Thymus (tissue), 11 donors: ENCODE measurements at regions not wholly inside any gene's neighbourhood (a gene's known extent, or its start where the extent isn't known, plus 50 kb on each side); places are given as distances from the start of the nearest gene placed in this dataset.
"Not testable (repeated sequence)": the region's sequence is repeated elsewhere in the genome, so short reads cannot be mapped to it uniquely, and the experiment has no call there.

Source experiments
- DNase-seq, 9 donors: peaks; one replicate each; pipeline ENCODE4 v3.0.0-alpha.2; 2013; ENCODE audit warnings: low spot score in 9 of 9, low read depth in 6 of 9, missing footprints in 1 of 9
- H3K27ac ChIP-seq, 2 donors: one replicate each; pipeline ENCODE4 v1.5.1; 2013; ENCODE audit warnings: control low read depth in 1 of 2, low read depth in 1 of 2, low read length in 1 of 2, mild to moderate bottlenecking in 1 of 2, moderate library complexity in 1 of 2
- H3K27me3 ChIP-seq, 2 donors: one replicate each; pipeline ENCODE4 v1.5.1; 2013; ENCODE audit warnings: low read length in 1 of 2; ENCODE audit not compliant: control insufficient read depth in 2 of 2, insufficient read depth in 1 of 2
- H3K36me3 ChIP-seq, 2 donors: one replicate each; pipeline ENCODE4 v1.5.1; 2013; ENCODE audit warnings: low read length in 1 of 2, mild to moderate bottlenecking in 1 of 2, moderate library complexity in 1 of 2; ENCODE audit not compliant: control insufficient read depth in 2 of 2, insufficient read depth in 2 of 2
- H3K4me1 ChIP-seq, 2 donors: one replicate each; pipeline ENCODE4 v1.5.1; 2013; ENCODE audit warnings: low read length in 2 of 2; ENCODE audit not compliant: control insufficient read depth in 2 of 2, insufficient read depth in 2 of 2
- H3K4me3 ChIP-seq, 2 donors: one replicate each; pipeline ENCODE4 v1.5.1; 2013; ENCODE audit warnings: low read length in 2 of 2, control low read depth in 1 of 2, mild to moderate bottlenecking in 1 of 2
- H3K9me3 ChIP-seq, 2 donors: one replicate each; pipeline ENCODE4 v1.5.1; 2013; ENCODE audit warnings: low read length in 1 of 2, mild to moderate bottlenecking in 1 of 2; ENCODE audit not compliant: control insufficient read depth in 2 of 2, insufficient read depth in 1 of 2
- WGBS: extraction: QIAGEN DNeasy Blood & Tissue Kit; methylation state at CpG from one replicate; pipeline ENCODE4 v1.1.7; 2013; 5-methylcytosine and 5-hydroxymethylcytosine counted together
- donor health status: healthy.

DNA sequence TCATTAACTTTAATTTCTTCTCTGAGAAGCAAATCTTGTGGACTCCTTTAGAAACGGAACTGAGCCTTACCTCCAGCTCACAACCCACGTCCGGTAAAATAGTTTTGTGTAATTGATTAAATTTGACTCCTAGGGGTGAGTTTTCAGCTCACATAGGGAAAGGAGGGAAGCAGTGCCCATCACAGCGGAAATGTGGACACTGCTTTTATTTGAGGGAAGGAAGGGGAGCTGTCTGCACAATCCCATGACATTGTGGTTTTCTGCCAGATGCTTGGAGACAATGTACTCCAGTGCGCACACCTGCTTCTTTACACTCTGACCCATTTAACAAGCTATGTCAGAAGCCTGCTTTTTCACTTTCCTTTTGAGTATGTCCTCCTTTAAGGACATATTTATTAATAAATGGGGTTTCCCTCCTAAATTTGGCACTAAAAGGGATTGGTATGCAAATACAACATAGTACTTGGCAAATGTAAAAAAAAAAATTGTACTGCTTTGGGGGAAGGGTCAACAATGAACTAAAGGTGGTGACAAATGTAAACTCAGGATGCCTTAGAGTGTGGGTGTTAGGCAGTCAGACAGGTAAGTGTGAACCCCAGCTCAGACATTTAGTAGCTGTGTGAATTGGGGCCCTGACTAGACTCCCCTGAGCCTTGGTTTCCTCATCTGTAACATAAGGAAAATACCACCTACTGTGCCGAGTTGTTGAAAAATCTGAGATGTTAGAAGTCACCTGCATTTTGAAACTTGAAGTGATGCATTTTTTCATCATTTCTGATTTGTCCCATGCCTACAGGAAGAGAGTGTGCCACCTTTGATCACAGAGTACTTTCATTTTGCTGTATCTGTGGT is 90.2 kb upstream of the KLF6 start:
- no peaks in the 10 kb centered on the region for H3K9me3 ChIP-seq
- H3K4me1 ChIP-seq, result peaks cover 15 to 21% of the 10 kb centered on the region in 2 donors
- no peaks in the 10 kb centered on the region for H3K36me3 ChIP-seq
- H3K27ac ChIP-seq, result peak overlapping the region; percentile 70 to 78
- no peak overlapping the region for H3K4me3 ChIP-seq
- peak in 6 of 9 donors; percentile 22 to 72 (median 44) for DNase-seq
- 30% methylated on average over 6 of the region's 6 CpGs for WGBS
- no peaks in the 10 kb centered on the region for H3K27me3 ChIP-seq

DNA sequence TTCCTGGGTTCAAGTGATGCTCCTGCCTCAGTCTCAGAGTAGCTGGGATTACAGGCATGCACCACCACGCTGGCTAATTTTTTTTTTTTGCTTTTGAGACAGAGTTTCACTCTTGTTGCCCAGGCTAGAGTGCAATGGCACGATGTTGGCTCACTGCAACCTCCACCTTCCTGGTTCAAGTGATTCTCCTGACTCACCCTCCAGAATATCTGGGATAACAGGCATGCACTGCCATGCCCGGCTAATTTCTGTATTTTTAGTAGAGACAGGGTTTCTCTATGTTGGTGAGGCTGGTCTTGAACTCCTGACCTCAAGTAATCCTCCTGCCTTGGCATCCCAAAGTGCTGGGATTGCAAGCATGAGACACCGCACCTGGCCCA is 89.6 kb upstream of the KLF6 start:
- not testable (repeated sequence) for H3K36me3 ChIP-seq, H3K4me3 ChIP-seq
- H3K4me1 ChIP-seq, result peaks cover 15 to 21% of the 10 kb centered on the region in 2 donors

DNA sequence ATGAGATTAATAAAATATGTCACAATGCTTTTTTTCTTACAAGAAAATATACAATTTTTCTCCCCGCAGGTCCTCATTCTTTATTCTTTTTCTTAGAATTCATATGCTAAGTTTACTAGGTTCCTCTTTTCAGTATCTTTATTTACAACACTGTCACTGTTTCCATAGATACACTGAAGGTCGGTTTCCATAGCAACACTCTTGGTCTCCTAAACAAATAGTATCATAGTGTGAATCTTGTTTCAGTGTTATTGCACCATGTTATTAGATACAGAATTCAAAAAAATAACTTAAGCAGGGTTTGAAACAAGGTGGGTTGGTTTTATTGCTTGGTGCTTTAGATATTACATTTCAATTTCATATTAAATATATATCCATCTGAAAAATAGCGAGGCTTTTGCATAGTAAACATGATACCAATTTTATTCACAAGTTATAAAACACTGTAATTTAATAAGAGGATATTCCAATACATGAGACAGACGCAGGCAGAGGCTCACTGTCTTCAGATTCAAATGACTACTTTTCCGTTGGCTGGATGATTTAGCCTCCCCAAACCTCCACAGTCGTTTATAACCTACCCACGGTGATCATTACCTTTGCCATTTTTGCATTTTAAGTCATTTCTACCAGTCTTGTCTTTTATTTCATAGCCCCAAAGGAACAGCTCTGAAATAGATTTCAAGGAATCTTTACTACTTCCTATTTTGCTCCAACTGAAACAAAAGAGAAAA is 88.9 kb upstream of the KLF6 start:
- Histone ChIP-seq H3K4me1 (peaks cover 15 to 23% of the 10 kb centered on the region in 2 donors), H3K4me3 (no peak overlapping the region), H3K27ac (peak overlapping the region; percentile 27 to 52), H3K27me3 (no peaks in the 10 kb centered on the region), H3K36me3 (no peaks in the 10 kb centered on the region), H3K9me3 (no peaks in the 10 kb centered on the region)
- peak in 5 of 9 donors; percentile 33 to 77 (median 45) for DNase-seq
- WGBS, result 54% methylated on average over 7 of the region's 7 CpGs

More for the DNA sequence above, 89.6 kb upstream of the KLF6 start:
- not testable (repeated sequence) for H3K27me3 ChIP-seq, H3K9me3 ChIP-seq, DNase-seq
- H3K27ac ChIP-seq, result peak overlapping the region; percentile 70 to 78
- 86% methylated on average over 4 of the region's 4 CpGs for WGBS

DNA sequence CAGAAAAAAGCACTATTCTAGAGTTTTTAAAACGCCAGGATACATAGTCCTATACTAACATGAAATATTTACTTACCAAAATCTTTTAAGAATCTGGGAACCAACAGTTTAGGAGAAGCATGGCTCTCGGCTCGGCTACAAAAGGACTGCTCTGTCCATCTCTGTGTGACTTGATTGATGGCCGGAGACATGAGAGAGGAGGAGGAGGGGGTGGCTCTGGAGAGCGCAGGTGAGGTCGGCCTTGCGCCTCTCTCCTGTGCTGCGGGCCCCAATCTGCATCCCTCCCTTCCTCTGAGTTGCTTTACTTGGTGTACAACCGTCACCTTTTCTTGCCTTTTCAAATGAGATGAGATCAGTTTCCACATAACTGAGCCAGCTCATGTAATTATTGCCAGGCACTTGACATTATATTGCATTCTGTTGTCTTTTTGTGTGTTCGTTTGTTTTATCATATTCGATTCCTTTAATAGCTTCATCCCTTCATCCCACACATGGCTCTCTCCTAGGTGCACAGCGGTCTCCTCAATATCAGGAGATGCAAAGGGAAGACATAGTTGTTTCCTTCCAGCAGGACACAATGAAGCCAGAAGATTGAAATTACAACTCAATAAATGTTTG is 87.8 kb upstream of the KLF6 start:
- peaks cover 15 to 26% of the 10 kb centered on the region in 2 donors for H3K4me1 ChIP-seq
- WGBS, result 98% methylated on average over 12 of the region's 12 CpGs
- no peak overlapping the region for H3K27ac ChIP-seq

DNA sequence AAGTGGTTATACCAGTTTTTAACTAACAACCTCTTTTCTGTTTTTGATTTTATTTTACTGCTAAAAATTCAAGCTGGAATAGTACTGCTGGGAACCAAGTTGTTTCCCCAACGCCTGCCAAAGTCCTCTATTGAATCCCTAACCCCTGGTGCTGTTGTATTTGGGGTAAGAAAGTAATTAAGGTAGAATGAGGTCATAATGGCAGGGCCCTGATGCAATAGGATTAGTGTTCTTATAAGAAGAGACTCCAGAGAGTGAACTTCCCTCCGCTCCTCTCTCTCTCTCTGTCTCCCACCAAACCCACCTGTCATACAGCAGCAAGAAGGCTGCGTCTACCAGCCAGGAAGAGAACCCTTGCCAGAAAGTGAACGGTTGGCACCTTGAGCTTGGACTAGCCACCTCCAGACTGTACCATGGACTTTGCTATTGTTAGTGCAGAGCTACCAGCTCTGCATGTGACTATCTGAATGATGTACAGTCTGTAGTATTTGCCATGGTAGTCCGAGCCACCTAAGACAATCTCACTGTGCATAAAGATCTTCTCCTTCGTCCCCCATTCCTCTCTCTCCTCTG is 86.5 kb upstream of the KLF6 start:
- Histone ChIP-seq H3K9me3 (no peaks in the 10 kb centered on the region), H3K4me1 (peaks cover 15 to 26% of the 10 kb centered on the region in 2 donors), H3K4me3 (no peak overlapping the region), H3K36me3 (no peaks in the 10 kb centered on the region), H3K27me3 (no peaks in the 10 kb centered on the region), H3K27ac (no peak overlapping the region)
- DNase-seq, result no peak
- 96% methylated on average over 6 of the region's 6 CpGs for WGBS

More for the DNA sequence above, 87.8 kb upstream of the KLF6 start:
- Histone ChIP-seq H3K27me3 (no peaks in the 10 kb centered on the region), H3K9me3 (no peaks in the 10 kb centered on the region), H3K4me3 (no peak overlapping the region), H3K36me3 (no peaks in the 10 kb centered on the region)
- no peak for DNase-seq

DNA sequence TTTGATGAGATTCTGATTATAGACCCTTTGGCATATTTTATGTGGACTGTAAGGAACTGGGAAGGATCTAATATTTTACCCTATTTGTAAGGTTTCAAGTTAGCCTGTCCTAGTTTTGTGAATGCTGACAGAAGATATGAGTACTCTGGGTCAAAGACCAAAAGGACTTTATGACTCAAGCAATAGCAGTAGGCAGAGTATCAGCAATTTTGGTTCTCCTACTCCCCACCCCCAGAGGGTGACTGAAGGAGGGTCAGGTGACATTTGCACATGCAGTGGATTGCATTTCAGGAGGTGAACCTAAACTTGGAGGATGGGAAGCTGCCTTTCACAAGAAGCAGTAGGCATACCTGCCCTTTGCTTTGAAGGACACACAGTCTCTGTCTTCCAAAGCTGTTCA is 84.0 kb upstream of the KLF6 start:
- DNase-seq, result no peak
- Histone ChIP-seq H3K27ac (no peak overlapping the region), H3K4me3 (no peak overlapping the region)

DNA sequence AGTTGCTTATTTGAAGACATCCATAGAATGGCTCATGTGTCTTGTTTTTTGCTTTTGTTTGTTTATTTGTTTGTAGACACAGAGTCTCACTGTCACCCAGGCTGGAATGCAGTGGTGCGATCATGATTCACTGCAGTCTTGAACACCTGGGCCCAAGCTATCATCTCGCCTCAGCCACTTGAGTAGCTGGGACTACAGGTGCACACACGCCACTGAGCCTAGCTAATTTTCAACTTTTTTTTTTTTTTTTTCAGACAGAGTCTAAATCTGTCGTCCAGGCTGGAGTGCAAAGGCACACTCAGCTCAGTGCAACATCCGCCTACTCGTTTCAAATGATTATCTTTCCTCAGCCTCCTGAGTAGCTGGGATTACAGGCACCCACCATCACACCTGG is 83.3 kb upstream of the KLF6 start:
- Histone ChIP-seq H3K27ac (no peak overlapping the region), H3K4me1 (peaks cover 0 to 5% of the 10 kb centered on the region in 2 donors), H3K9me3 (no peaks in the 10 kb centered on the region), H3K27me3 (no peaks in the 10 kb centered on the region), H3K36me3 (no peaks in the 10 kb centered on the region), H3K4me3 (no peak overlapping the region)
- no peak for DNase-seq
- 95% methylated on average over 6 of the region's 6 CpGs for WGBS

More for the DNA sequence above, 84.0 kb upstream of the KLF6 start:
- peaks cover 0 to 5% of the 10 kb centered on the region in 2 donors for H3K4me1 ChIP-seq
- H3K36me3 ChIP-seq, result no peaks in the 10 kb centered on the region
- no peaks in the 10 kb centered on the region for H3K9me3 ChIP-seq
- no peaks in the 10 kb centered on the region for H3K27me3 ChIP-seq

DNA sequence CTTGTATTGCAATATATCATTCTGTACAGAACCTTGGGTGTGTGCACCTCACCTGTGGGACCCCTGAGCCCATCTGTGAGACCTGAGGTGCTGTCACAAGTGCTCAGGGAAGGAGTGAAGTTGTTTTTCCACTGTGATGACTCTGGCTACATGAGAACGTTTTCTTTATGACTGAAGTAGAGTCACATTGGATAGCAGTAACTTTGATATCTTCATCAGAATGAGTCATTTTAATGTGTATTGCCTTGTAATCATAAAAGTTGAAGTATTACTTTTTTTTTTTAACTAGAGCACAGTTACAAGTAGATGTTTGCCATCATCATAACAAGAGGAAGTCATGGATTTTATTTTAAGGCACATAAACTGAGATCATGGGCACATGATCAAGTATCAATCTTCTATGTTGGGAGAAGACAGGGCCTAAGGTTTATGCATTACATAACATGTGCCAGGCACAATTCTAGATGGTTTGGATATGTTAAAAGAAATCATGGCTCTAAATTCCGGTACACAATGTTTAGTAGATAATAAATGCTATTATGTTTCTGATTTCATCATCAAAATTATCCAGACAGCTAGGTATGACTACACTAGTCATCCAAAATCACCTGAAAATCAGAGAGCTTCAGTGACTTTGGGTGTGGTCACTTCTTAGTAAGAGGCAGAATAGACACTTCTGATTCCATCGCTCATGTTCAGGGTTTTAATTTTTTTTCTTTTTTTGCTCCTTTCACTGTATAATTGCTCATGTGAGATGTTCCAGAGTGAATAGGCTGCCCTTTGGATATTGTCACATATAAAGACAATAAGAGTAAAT is 82.7 kb upstream of the KLF6 start:
- 93% methylated on average over 3 of the region's 3 CpGs for WGBS
- no peaks in the 10 kb centered on the region for H3K36me3 ChIP-seq
- H3K27ac ChIP-seq, result no peak overlapping the region
- H3K27me3 ChIP-seq, result no peaks in the 10 kb centered on the region
- H3K9me3 ChIP-seq, result no peaks in the 10 kb centered on the region
- H3K4me3 ChIP-seq, result no peak overlapping the region
- H3K4me1 ChIP-seq, result peaks cover 0 to 5% of the 10 kb centered on the region in 2 donors
- no peak for DNase-seq
